A673 (cell line): ENCODE measurements at regions not wholly inside any gene's neighbourhood (a gene's known extent, or its start where the extent isn't known, plus 50 kb on each side); places are given as distances from the start of the nearest gene placed in this dataset.

ENCODE experiments used
- CTCF ChIP-seq: fragments of 300-800, 200-600 bp; sonication (generic); conservative IDR thresholded peaks from 2 replicates; pipeline ENCODE4 v1.5.1; 2017; ENCODE audit warnings: low read depth, mild to moderate bottlenecking, antibody characterized with exemption, low read length, moderate library complexity, mixed read lengths
- EZH2 ChIP-seq: fragments of 200-600 bp; sonication (generic); IDR thresholded peaks from 2 replicates; pipeline ENCODE4 v1.6.1; 2017; ENCODE audit warnings: borderline replicate concordance, low read depth, mild to moderate bottlenecking, mixed read lengths, antibody characterized with exemption, low read length; ENCODE audit not compliant: poor library complexity, severe bottlenecking

GRCh38 chr2:15010346-15010745 is 377.8 kb downstream of the LRATD1 start:
- TF ChIP-seq CTCF (no peak), EZH2 (no peak)
